VCaP (cell line): ENCODE measurements at regions not wholly inside any gene's neighbourhood (a gene's known extent, or its start where the extent isn't known, plus 50 kb on each side); places are given as distances from the start of the nearest gene placed in this dataset.

Source experiments
- H3K27ac ChIP-seq: fragments of 450-650 bp; 2 replicates; pipeline ENCODE4 v1.5.1; 2017
- CTCF ChIP-seq: fragments of 450-650 bp; conservative IDR thresholded peaks from 2 replicates; pipeline ENCODE4 v1.5.1; 2017; ENCODE audit warnings: mild to moderate bottlenecking, moderate library complexity

- TF ChIP-seq CTCF: no peak
Observed at GRCh38 chr16:9567666-9568065, 476.2 kb downstream of the HAPSTR1 start.

GRCh38 chr16:9568261-9568660 is 476.8 kb downstream of the HAPSTR1 start:
- TF ChIP-seq CTCF: no peak
- H3K27ac ChIP-seq: no peak overlapping the region

More at GRCh38 chr16:9567666-9568065, 476.2 kb downstream of the HAPSTR1 start:
- H3K27ac ChIP-seq: no peak overlapping the region

GRCh38 chr16:9570521-9570920 is 479.1 kb downstream of the HAPSTR1 start:
- no peak for TF ChIP-seq CTCF

GRCh38 chr16:9578459-9578858 is 487.0 kb downstream of the HAPSTR1 start:
- H3K27ac ChIP-seq: no peak overlapping the region
- no peak for TF ChIP-seq CTCF

More at GRCh38 chr16:9570521-9570920, 479.1 kb downstream of the HAPSTR1 start:
- H3K27ac ChIP-seq: no peak overlapping the region

GRCh38 chr16:9580025-9580424 is 488.6 kb downstream of the HAPSTR1 start:
- H3K27ac ChIP-seq: no peak overlapping the region
- TF ChIP-seq CTCF: no peak

- H3K27ac ChIP-seq: no peak overlapping the region
- no peak for TF ChIP-seq CTCF
Observed at GRCh38 chr16:9593440-9593839, 502.0 kb downstream of the HAPSTR1 start.

- no peak overlapping the region for H3K27ac ChIP-seq
- TF ChIP-seq CTCF: no peak
Observed at GRCh38 chr16:9594047-9594446, 502.6 kb downstream of the HAPSTR1 start.

- H3K27ac ChIP-seq: no peak overlapping the region
- TF ChIP-seq CTCF: no peak
Observed at GRCh38 chr16:9594946-9595345, 503.5 kb downstream of the HAPSTR1 start.
